Esophagus muscularis mucosa (tissue), 4 donors: ENCODE measurements at regions not wholly inside any gene's neighbourhood (a gene's known extent, or its start where the extent isn't known, plus 50 kb on each side); places are given as distances from the start of the nearest gene placed in this dataset.
"Not testable (repeated sequence)": the region's sequence is repeated elsewhere in the genome, so short reads cannot be mapped to it uniquely, and the experiment has no call there.

Experiments
- EP300 ChIP-seq: sonication (generic); formaldehyde crosslinking; IDR thresholded peaks from one replicate; pipeline ENCODE4 v1.6.1; 2017; ENCODE audit warnings: antibody characterized with exemption
- POLR2A ChIP-seq: fragments of 450-650 bp; IDR thresholded peaks from one replicate; pipeline ENCODE4 v1.6.1; 2017; ENCODE audit warnings: antibody characterized with exemption, moderate library complexity, mild to moderate bottlenecking, low read depth
- POLR2AphosphoS5 ChIP-seq, 2 donors: sonication (generic); formaldehyde crosslinking; IDR thresholded peaks; one replicate each; pipeline ENCODE4 v1.6.1; 2017; ENCODE audit warnings: antibody characterized with exemption in 2 of 2
- TF ChIP-seq, protein P1 (sequence below), 3 experiments: fragments of 200-600 bp in 2 of 3; fragments of 450-650 bp in 1 of 3; sonication (generic) in 2 of 3; IDR thresholded peaks; one replicate each; pipeline ENCODE4 v1.5.1; 2017 to 2019; ENCODE audit warnings: antibody characterized with exemption in 3 of 3, mild to moderate bottlenecking in 2 of 3, moderate library complexity in 1 of 3

DNA sequence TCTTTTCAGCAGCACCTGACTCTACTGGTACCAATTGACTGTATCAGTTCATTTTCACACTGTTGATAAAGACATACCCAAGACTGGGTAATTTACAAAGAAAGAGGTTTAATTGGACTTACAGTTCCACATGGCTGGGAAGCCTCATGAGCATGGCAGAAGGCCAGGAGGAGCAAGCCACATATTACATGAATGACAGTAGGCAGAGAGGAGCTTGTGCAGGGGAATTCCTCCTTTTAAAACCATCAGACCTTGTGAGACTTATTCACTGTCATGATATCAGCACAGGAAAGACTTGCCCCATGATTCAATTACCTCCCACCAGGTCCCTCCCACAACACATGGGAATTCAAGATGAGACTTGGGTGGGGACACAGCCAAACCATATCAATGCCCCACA, 458.8 kb downstream of the GRIA2 start:
- TF ChIP-seq POLR2A; POLR2AphosphoS5 (IDR thresholded peaks at IDR 0.05); EP300: not testable (repeated sequence)
- TF ChIP-seq, protein P1, sequence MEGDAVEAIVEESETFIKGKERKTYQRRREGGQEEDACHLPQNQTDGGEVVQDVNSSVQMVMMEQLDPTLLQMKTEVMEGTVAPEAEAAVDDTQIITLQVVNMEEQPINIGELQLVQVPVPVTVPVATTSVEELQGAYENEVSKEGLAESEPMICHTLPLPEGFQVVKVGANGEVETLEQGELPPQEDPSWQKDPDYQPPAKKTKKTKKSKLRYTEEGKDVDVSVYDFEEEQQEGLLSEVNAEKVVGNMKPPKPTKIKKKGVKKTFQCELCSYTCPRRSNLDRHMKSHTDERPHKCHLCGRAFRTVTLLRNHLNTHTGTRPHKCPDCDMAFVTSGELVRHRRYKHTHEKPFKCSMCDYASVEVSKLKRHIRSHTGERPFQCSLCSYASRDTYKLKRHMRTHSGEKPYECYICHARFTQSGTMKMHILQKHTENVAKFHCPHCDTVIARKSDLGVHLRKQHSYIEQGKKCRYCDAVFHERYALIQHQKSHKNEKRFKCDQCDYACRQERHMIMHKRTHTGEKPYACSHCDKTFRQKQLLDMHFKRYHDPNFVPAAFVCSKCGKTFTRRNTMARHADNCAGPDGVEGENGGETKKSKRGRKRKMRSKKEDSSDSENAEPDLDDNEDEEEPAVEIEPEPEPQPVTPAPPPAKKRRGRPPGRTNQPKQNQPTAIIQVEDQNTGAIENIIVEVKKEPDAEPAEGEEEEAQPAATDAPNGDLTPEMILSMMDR (IDR thresholded peaks at IDR 0.05): not testable (repeated sequence)
